Natural killer cell (primary cell): ENCODE measurements at regions not wholly inside any gene's neighbourhood (a gene's known extent, or its start where the extent isn't known, plus 50 kb on each side); places are given as distances from the start of the nearest gene placed in this dataset.

Experiments used
- ATAC-seq, 3 donors: fragments of 150-1000 bp in 2 of 3; fragments of 200-7000 bp in 1 of 3; cut with Tn5 transposase; 1 replicate in 1 of 3; 2 replicates in 2 of 3; pipeline ENCODE4 v1.10.0; 2021; ENCODE audit warnings: mild to moderate bottlenecking in 2 of 3, moderate library complexity in 2 of 3
- DNase-seq, 2 donors: peaks; one replicate each; pipeline versions ENCODE4 v3.0.0 to v3.0.0-alpha.2; 2013 to 2021; ENCODE audit warnings: mixed read lengths in 1 of 2
- H3K27ac ChIP-seq: one replicate; pipeline ENCODE4 v1.5.1; 2013; ENCODE audit warnings: mild to moderate bottlenecking, low read length
- H3K27me3 ChIP-seq: one replicate; pipeline ENCODE4 v1.6.1; 2013; ENCODE audit warnings: low read length; ENCODE audit not compliant: control insufficient read depth, insufficient read depth
- H3K36me3 ChIP-seq: one replicate; pipeline ENCODE4 v1.6.1; 2013; ENCODE audit warnings: low read length; ENCODE audit not compliant: control insufficient read depth, insufficient read depth
- H3K4me1 ChIP-seq: one replicate; pipeline ENCODE4 v1.6.1; 2013; ENCODE audit warnings: low read length; ENCODE audit not compliant: control insufficient read depth, insufficient read depth
- H3K4me3 ChIP-seq: one replicate; pipeline ENCODE4 v1.5.1; 2013; ENCODE audit warnings: low read length
- H3K9me3 ChIP-seq: one replicate; pipeline ENCODE4 v1.6.1; 2013; ENCODE audit warnings: low read length; ENCODE audit not compliant: control insufficient read depth, insufficient read depth
- H3K27ac Mint-ChIP-seq, 2 donors: one replicate each; pipeline ENCODE4 v1.8.0; 2022; ENCODE audit warnings: mild to moderate bottlenecking in 2 of 2, mixed read lengths in 2 of 2, moderate library complexity in 1 of 2
- H3K27me3 Mint-ChIP-seq, 2 donors: one replicate each; pipeline ENCODE4 v1.8.0; 2022; ENCODE audit warnings: low read depth in 2 of 2, mixed read lengths in 2 of 2
- H3K36me3 Mint-ChIP-seq: one replicate; pipeline ENCODE4 v1.8.0; 2022; ENCODE audit warnings: mixed read lengths
- H3K4me1 Mint-ChIP-seq, 2 donors: one replicate each; pipeline ENCODE4 v1.8.0; 2022; ENCODE audit warnings: mixed read lengths in 2 of 2
- H3K4me3 Mint-ChIP-seq: one replicate; pipeline ENCODE4 v1.8.0; 2022; ENCODE audit warnings: mild to moderate bottlenecking, moderate library complexity, mixed read lengths
- H3K9me3 Mint-ChIP-seq, 2 donors: one replicate each; pipeline ENCODE4 v1.8.0; 2022; ENCODE audit warnings: mixed read lengths in 2 of 2
- WGBS: methylation state at CpG from one replicate; pipeline ENCODE4 v1.1.7; 2013; ENCODE audit warnings: missing lambda C conversion rate; ENCODE audit not compliant: insufficient coverage; 5-methylcytosine and 5-hydroxymethylcytosine counted together
- intact Hi-C: fragments of 100-400 bp; cut with micrococcal nuclease; formaldehyde crosslinking; loops from one replicate; pipeline ENCODE4 v1.14.2; 2022
- TF ChIP-seq, protein P1 (sequence below): fragments of 200-600 bp; IDR thresholded peaks from one replicate; pipeline ENCODE4 v1.8.0; 2022; ENCODE audit warnings: antibody characterized with exemption

GRCh38 chr2:175829741-175830140, 172.3 kb downstream of the LNPK start:
- Mint-ChIP-seq H3K36me3 (no peaks in the 10 kb centered on the region), H3K4me3 (no peak overlapping the region), H3K27me3 (peaks cover 3 to 12% of the 10 kb centered on the region in 2 donors), H3K9me3 (no peaks in the 10 kb centered on the region), H3K27ac (no peak overlapping the region), H3K4me1 (no peaks in the 10 kb centered on the region)
- DNase-seq (no peak), ATAC-seq (no peak)
- 82% methylated on average over 4 of the region's 4 CpGs for WGBS
- intact Hi-C loops: no loop called here
- Histone ChIP-seq H3K4me3 (no peak overlapping the region), H3K36me3 (no peaks in the 10 kb centered on the region), H3K27me3 (no peaks in the 10 kb centered on the region), H3K4me1 (no peaks in the 10 kb centered on the region), H3K27ac (no peak overlapping the region), H3K9me3 (no peaks in the 10 kb centered on the region)
- TF ChIP-seq, protein P1, sequence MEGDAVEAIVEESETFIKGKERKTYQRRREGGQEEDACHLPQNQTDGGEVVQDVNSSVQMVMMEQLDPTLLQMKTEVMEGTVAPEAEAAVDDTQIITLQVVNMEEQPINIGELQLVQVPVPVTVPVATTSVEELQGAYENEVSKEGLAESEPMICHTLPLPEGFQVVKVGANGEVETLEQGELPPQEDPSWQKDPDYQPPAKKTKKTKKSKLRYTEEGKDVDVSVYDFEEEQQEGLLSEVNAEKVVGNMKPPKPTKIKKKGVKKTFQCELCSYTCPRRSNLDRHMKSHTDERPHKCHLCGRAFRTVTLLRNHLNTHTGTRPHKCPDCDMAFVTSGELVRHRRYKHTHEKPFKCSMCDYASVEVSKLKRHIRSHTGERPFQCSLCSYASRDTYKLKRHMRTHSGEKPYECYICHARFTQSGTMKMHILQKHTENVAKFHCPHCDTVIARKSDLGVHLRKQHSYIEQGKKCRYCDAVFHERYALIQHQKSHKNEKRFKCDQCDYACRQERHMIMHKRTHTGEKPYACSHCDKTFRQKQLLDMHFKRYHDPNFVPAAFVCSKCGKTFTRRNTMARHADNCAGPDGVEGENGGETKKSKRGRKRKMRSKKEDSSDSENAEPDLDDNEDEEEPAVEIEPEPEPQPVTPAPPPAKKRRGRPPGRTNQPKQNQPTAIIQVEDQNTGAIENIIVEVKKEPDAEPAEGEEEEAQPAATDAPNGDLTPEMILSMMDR: no peak

GRCh38 chr2:175827856-175828255, 174.2 kb downstream of the LNPK start:
- no peaks in the 10 kb centered on the region for H3K9me3 ChIP-seq
- Mint-ChIP-seq H3K27me3 (peaks cover 6 to 14% of the 10 kb centered on the region in 2 donors), H3K27ac (no peak overlapping the region), H3K4me1 (no peaks in the 10 kb centered on the region), H3K4me3 (no peak overlapping the region), H3K9me3 (no peaks in the 10 kb centered on the region), H3K36me3 (no peaks in the 10 kb centered on the region)
- H3K4me3 ChIP-seq: no peak overlapping the region
- no peaks in the 10 kb centered on the region for H3K27me3 ChIP-seq
- 90% methylated on average over 1 of the region's 2 CpGs for WGBS
- intact Hi-C loops: no loop called here
- no peak for ATAC-seq
- TF ChIP-seq, protein P1: no peak
- H3K27ac ChIP-seq: no peak overlapping the region
- no peaks in the 10 kb centered on the region for H3K4me1 ChIP-seq
- DNase-seq: no peak
- H3K36me3 ChIP-seq: no peaks in the 10 kb centered on the region

- H3K4me3 Mint-ChIP-seq: no peak overlapping the region
- peaks cover 4% of the 10 kb centered on the region for H3K27me3 ChIP-seq
- no peaks in the 10 kb centered on the region for H3K4me1 Mint-ChIP-seq
- no peaks in the 10 kb centered on the region for H3K9me3 ChIP-seq
- ATAC-seq (no peak), DNase-seq (no peak)
- TF ChIP-seq, protein P1: no peak
- H3K4me1 ChIP-seq: no peaks in the 10 kb centered on the region
- no peaks in the 10 kb centered on the region for H3K36me3 ChIP-seq
- H3K4me3 ChIP-seq: no peak overlapping the region
- H3K9me3 Mint-ChIP-seq: peaks cover 0 to 2% of the 10 kb centered on the region in 2 donors
- no peak overlapping the region for H3K27ac ChIP-seq
- WGBS: 94% methylated on average over 2 of the region's 2 CpGs
- H3K36me3 Mint-ChIP-seq: no peaks in the 10 kb centered on the region
- H3K27ac Mint-ChIP-seq: no peak overlapping the region
- intact Hi-C loops: no loop called here
- H3K27me3 Mint-ChIP-seq: peaks cover 14 to 23% of the 10 kb centered on the region in 2 donors
Observed at GRCh38 chr2:175824243-175824642, 177.8 kb downstream of the LNPK start.

DNA sequence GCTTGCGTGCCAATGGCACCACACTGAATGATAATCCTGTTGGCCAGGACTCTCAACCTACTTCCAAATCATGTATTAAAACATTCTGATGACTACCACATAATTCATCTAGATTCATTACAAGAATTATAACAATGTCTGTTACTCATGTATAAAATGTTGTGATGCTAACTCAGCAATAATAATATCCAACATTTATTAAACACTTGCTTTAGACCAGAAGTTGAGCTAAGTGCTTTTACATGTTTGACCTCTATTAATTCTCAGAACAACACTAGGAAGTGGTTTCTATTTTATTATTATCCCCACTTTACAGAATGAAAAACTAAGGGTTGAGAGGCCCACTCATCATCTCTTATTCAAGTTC, 178.4 kb downstream of the LNPK start:
- H3K4me1 ChIP-seq: no peaks in the 10 kb centered on the region
- DNase-seq (no peak), ATAC-seq (no peak)
- H3K4me3 ChIP-seq: no peak overlapping the region
- Mint-ChIP-seq H3K9me3 (peaks cover 0 to 2% of the 10 kb centered on the region in 2 donors), H3K27me3 (peaks cover 15 to 23% of the 10 kb centered on the region in 2 donors), H3K27ac (no peak overlapping the region), H3K36me3 (no peaks in the 10 kb centered on the region), H3K4me3 (no peak overlapping the region), H3K4me1 (no peaks in the 10 kb centered on the region)
- no peak overlapping the region for H3K27ac ChIP-seq
- intact Hi-C loops: no loop called here
- no peaks in the 10 kb centered on the region for H3K36me3 ChIP-seq
- no peaks in the 10 kb centered on the region for H3K9me3 ChIP-seq
- peaks cover 4% of the 10 kb centered on the region for H3K27me3 ChIP-seq
- TF ChIP-seq, protein P1: no peak
- WGBS: 100% methylated on average over 1 of the region's 1 CpG
